ENCODE measurements at regions not wholly inside any gene's neighbourhood (a gene's known extent, or its start where the extent isn't known, plus 50 kb on each side); places are given as distances from the start of the nearest gene placed in this dataset.

DNA sequence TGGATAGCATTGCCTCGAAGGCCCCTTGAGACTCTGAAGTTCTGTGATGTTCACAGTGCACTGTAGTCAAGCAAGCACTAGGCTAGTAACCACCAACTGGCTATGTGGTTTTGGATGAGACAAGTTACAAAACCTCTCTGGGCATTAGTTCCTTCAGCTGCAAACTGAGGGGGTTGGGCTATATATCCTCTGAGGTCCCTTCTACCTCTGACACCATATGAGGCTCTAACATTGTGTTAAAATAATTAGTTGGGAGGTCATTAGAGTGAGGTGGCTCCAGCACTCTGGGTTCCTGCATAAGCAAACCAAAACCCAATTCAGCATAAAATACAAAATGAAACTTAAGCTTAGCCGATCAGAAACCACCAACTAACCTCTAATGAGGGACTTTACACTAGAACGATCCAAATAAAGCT, 209.5 kb upstream of the LRRN1 start:
- Histone ChIP-seq H3K9me3 (peaks cover 0 to 6% (median 0%) of the 10 kb centered on the region in 4 donors), H3K36me3 (no peaks in the 10 kb centered on the region), H3K27ac (replicated peaks in 1 of 4) (no peak overlapping the region), H3K27me3 (no peaks in the 10 kb centered on the region), H3K4me1 (peaks cover 0 to 15% (median 10%) of the 10 kb centered on the region in 4 donors), H3K4me3 (no peak overlapping the region)
- intact Hi-C loops (cut with DNase I): no loop called here
- TF ChIP-seq, protein P1, sequence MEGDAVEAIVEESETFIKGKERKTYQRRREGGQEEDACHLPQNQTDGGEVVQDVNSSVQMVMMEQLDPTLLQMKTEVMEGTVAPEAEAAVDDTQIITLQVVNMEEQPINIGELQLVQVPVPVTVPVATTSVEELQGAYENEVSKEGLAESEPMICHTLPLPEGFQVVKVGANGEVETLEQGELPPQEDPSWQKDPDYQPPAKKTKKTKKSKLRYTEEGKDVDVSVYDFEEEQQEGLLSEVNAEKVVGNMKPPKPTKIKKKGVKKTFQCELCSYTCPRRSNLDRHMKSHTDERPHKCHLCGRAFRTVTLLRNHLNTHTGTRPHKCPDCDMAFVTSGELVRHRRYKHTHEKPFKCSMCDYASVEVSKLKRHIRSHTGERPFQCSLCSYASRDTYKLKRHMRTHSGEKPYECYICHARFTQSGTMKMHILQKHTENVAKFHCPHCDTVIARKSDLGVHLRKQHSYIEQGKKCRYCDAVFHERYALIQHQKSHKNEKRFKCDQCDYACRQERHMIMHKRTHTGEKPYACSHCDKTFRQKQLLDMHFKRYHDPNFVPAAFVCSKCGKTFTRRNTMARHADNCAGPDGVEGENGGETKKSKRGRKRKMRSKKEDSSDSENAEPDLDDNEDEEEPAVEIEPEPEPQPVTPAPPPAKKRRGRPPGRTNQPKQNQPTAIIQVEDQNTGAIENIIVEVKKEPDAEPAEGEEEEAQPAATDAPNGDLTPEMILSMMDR (IDR thresholded peaks at IDR 0.05): no peak
- TF ChIP-seq POLR2AphosphoS5 (IDR thresholded peaks at IDR 0.05) (no peak), EP300 (IDR thresholded peaks at IDR 0.05) (no peak), POLR2A (IDR thresholded peaks at IDR 0.05; ENCODE audit: low read depth) (no peak)
- WGBS: 85% methylated on average over 3 of the region's 3 CpGs
- no peak for DNase-seq (ENCODE audit: extremely low spot score)

DNA sequence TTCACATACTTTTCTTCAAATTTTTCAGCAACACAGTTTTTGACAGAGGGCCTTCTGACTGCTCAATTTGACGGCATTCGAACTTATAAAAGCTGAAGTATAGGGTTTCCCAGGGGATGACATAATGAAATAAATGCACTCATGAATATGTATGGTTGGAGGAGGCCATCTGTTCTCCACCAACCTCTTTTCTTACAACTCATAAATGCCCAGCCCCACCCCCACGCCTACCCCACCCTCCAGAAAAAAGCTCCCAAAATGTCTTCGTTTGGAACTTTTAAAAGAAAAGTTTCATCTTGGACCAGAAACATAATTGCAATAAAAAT, 211.6 kb upstream of the LRRN1 start:
- Histone ChIP-seq H3K4me1 (peaks cover 0 to 15% (median 10%) of the 10 kb centered on the region in 4 donors), H3K27me3 (no peaks in the 10 kb centered on the region), H3K36me3 (no peaks in the 10 kb centered on the region), H3K27ac (replicated peaks in 1 of 4) (no peak overlapping the region), H3K4me3 (no peak overlapping the region), H3K9me3 (peaks cover 0 to 6% (median 0%) of the 10 kb centered on the region in 4 donors)
- intact Hi-C loops (cut with DNase I): no loop called here
- no peak for DNase-seq (ENCODE audit: extremely low spot score)
- TF ChIP-seq, protein P1 (IDR thresholded peaks at IDR 0.05): no peak
- TF ChIP-seq POLR2A (IDR thresholded peaks at IDR 0.05; ENCODE audit: low read depth) (no peak), POLR2AphosphoS5 (IDR thresholded peaks at IDR 0.05) (no peak), EP300 (IDR thresholded peaks at IDR 0.05) (no peak)
- 34% methylated on average over 4 of the region's 4 CpGs for WGBS

DNA sequence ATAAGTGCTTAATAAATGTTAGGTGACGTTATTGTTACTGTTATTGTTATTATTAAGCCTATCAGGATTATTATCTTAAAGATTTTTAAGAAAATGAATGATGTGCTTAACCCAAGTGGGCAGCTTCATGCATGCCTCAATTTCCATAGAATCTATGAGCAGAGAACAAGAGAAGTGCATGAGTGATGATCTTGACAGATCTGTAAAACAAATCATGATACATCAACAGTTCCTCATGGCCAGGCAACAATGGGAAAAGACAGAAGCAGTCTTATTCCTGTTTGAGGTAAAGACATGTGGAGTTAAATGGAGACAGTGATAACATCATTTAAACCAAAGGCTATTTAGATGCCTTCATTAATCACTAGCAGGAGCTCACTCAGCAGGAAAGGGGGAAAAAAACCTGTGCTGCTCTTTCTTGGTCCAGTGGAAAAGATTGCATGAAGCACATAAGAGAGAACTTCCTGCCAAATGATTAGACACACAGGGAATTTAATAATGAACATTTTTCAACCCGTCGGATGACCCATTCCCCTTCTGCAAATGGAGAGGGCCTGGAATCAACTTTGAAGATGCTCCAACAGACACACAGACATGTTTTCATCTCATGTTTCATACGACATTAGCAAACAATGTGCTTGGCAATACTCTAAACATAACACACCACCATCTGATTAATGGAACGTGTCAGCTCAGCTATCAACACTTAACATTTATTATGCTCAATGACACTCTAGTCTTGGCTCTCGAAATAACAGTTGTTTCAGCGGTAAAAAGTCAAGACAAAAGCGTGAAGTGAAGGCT, 212.2 kb upstream of the LRRN1 start:
- no peak overlapping the region for H3K27ac ChIP-seq (replicated peaks in 1 of 4)
- no peak for TF ChIP-seq EP300 (IDR thresholded peaks at IDR 0.05)
- no peak for TF ChIP-seq POLR2AphosphoS5 (IDR thresholded peaks at IDR 0.05)
- TF ChIP-seq, protein P1 (IDR thresholded peaks at IDR 0.05): no peak
- TF ChIP-seq POLR2A (IDR thresholded peaks at IDR 0.05; ENCODE audit: low read depth): no peak
- DNase-seq (ENCODE audit: extremely low spot score): no peak
- no peaks in the 10 kb centered on the region for H3K36me3 ChIP-seq
- H3K27me3 ChIP-seq: no peaks in the 10 kb centered on the region
- intact Hi-C loops (cut with DNase I): no loop called here
- H3K4me1 ChIP-seq: peaks cover 0 to 15% (median 10%) of the 10 kb centered on the region in 4 donors
- H3K9me3 ChIP-seq: peaks cover 0 to 6% (median 0%) of the 10 kb centered on the region in 4 donors
- 26% methylated on average over 8 of the region's 8 CpGs for WGBS
- H3K4me3 ChIP-seq: no peak overlapping the region

DNA sequence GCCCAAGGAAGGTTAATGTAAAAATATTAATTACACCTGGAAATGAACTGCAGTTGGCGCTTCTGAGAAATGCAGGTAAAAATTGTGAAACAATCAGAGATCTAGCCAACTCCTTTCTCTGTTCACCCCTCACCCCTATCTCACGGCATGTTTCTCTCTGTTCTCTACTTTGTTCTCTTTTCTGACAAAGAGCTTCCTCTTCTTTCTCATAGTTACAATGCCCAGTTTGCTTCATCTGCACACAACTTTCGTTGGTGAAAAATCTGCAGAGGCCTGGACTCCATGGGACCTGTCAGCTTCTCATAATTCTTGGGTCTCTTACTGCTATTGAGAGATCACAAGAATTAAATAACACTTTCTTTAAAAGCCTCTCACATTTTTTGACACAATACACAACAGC, 212.9 kb upstream of the LRRN1 start:
- 76% methylated on average over 3 of the region's 3 CpGs for WGBS
- H3K27ac ChIP-seq (replicated peaks in 1 of 4): no peak overlapping the region
- H3K4me1 ChIP-seq: peaks cover 0 to 15% (median 10%) of the 10 kb centered on the region in 4 donors
- DNase-seq (ENCODE audit: extremely low spot score): no peak
- no peaks in the 10 kb centered on the region for H3K36me3 ChIP-seq
- intact Hi-C loops (cut with DNase I): no loop called here
- no peaks in the 10 kb centered on the region for H3K27me3 ChIP-seq
- H3K4me3 ChIP-seq: no peak overlapping the region
- no peaks in the 10 kb centered on the region for H3K9me3 ChIP-seq
- TF ChIP-seq POLR2A (IDR thresholded peaks at IDR 0.05; ENCODE audit: low read depth): no peak
- TF ChIP-seq, protein P1 (IDR thresholded peaks at IDR 0.05): no peak
- no peak for TF ChIP-seq EP300 (IDR thresholded peaks at IDR 0.05)
- TF ChIP-seq POLR2AphosphoS5 (IDR thresholded peaks at IDR 0.05): no peak
